Transverse colon (tissue), 4 donors: ENCODE measurements at regions not wholly inside any gene's neighbourhood (a gene's known extent, or its start where the extent isn't known, plus 50 kb on each side); places are given as distances from the start of the nearest gene placed in this dataset.

Experiments used
- DNase-seq: peaks from one replicate; pipeline ENCODE4 v3.0.0-alpha.2; 2019
- H3K27ac ChIP-seq, 4 donors: fragments of 200-600 bp; sonication (generic); 2 replicates each; pipeline ENCODE4 v1.5.1; 2016 to 2018; ENCODE audit warnings: inconsistent platforms in 4 of 4
- H3K27me3 ChIP-seq: fragments of 200-600 bp; sonication (generic); 2 replicates; pipeline ENCODE4 v1.5.1; 2017; ENCODE audit warnings: inconsistent platforms
- H3K36me3 ChIP-seq, 4 donors: fragments of 200-600 bp; sonication (generic); 2 replicates each; pipeline ENCODE4 v1.5.1; 2017 to 2019; ENCODE audit warnings: inconsistent platforms in 4 of 4
- H3K4me1 ChIP-seq, 4 donors: fragments of 200-600 bp; sonication (generic); 2 replicates each; pipeline ENCODE4 v1.5.1; 2017 to 2020; ENCODE audit warnings: inconsistent platforms in 4 of 4
- H3K4me3 ChIP-seq, 4 donors: fragments of 200-600 bp; sonication (generic); 1 replicate in 1 of 4; 2 replicates in 3 of 4; pipeline versions ENCODE4 v1.5.1 to v1.6.1; 2017 to 2019; ENCODE audit warnings: inconsistent platforms in 4 of 4
- H3K9me3 ChIP-seq, 2 donors: fragments of 200-600 bp; sonication (generic); 2 replicates each; pipeline ENCODE4 v1.5.1; 2017 to 2019; ENCODE audit warnings: inconsistent platforms in 2 of 2
- EP300 ChIP-seq: sonication (generic); formaldehyde crosslinking; IDR thresholded peaks from one replicate; pipeline ENCODE4 v1.6.1; 2017; ENCODE audit warnings: antibody characterized with exemption, low read depth
- POLR2A ChIP-seq: fragments of 450-650 bp; IDR thresholded peaks from one replicate; pipeline ENCODE4 v1.6.1; 2016; ENCODE audit warnings: antibody characterized with exemption, mild to moderate bottlenecking, moderate library complexity
- POLR2AphosphoS5 ChIP-seq, 3 donors: sonication (generic); formaldehyde crosslinking; IDR thresholded peaks; one replicate each; pipeline ENCODE4 v1.6.1; 2016; ENCODE audit warnings: antibody characterized with exemption in 3 of 3
- WGBS, 2 donors: methylation state at CpG; one replicate each; pipeline ENCODE4 v1.1.5; 2018; ENCODE audit warnings: low coverage in 1 of 2; 5-methylcytosine and 5-hydroxymethylcytosine counted together
- in situ Hi-C, 4 donors: fragments of 200-750 bp; cut with MboI; loops; one replicate each; pipeline versions ENCODE4 v1.15.0 to v1.15.1; 2017; ENCODE audit warnings: low sequenced_read_pairs in 3 of 4, low pct_ligation_motif_present in 1 of 4, low pct_unique_long_range_greater_than_20kb in 1 of 4
- intact Hi-C: fragments of 100-400 bp; cut with DNase I; formaldehyde crosslinking; loops from one replicate; pipeline ENCODE4 v1.15.1; 2023; ENCODE audit warnings: low total_unique reads
- TF ChIP-seq, protein P1 (sequence below), 5 experiments: fragments of 200-600 bp in 3 of 5; fragments of 450-650 bp in 2 of 5; sonication (generic) in 3 of 5; IDR thresholded peaks; 1 replicate in 2 of 5; 2 replicates in 3 of 5; pipeline ENCODE4 v1.5.1; 2016 to 2017; ENCODE audit warnings: antibody characterized with exemption in 5 of 5, inconsistent platforms in 3 of 5, mild to moderate bottlenecking in 2 of 5, moderate library complexity in 1 of 5

GRCh38 chr13:22099585-22099984, 428.7 kb downstream of the FGF9 start:
- TF ChIP-seq, protein P1, sequence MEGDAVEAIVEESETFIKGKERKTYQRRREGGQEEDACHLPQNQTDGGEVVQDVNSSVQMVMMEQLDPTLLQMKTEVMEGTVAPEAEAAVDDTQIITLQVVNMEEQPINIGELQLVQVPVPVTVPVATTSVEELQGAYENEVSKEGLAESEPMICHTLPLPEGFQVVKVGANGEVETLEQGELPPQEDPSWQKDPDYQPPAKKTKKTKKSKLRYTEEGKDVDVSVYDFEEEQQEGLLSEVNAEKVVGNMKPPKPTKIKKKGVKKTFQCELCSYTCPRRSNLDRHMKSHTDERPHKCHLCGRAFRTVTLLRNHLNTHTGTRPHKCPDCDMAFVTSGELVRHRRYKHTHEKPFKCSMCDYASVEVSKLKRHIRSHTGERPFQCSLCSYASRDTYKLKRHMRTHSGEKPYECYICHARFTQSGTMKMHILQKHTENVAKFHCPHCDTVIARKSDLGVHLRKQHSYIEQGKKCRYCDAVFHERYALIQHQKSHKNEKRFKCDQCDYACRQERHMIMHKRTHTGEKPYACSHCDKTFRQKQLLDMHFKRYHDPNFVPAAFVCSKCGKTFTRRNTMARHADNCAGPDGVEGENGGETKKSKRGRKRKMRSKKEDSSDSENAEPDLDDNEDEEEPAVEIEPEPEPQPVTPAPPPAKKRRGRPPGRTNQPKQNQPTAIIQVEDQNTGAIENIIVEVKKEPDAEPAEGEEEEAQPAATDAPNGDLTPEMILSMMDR (IDR thresholded peaks at IDR 0.05), result no peak
- TF ChIP-seq EP300, result no peak
- no peak for TF ChIP-seq POLR2AphosphoS5 (IDR thresholded peaks at IDR 0.05)
- no peak for TF ChIP-seq POLR2A
- in situ Hi-C loops (no loop called here), intact Hi-C loops (no loop called here)
- Histone ChIP-seq H3K27ac (no peak overlapping the region), H3K27me3 (no peaks in the 10 kb centered on the region), H3K36me3 (no peaks in the 10 kb centered on the region), H3K4me3 (no peak overlapping the region), H3K4me1 (no peaks in the 10 kb centered on the region), H3K9me3 (no peaks in the 10 kb centered on the region)
- no peak for DNase-seq

GRCh38 chr13:22102271-22102670, 431.4 kb downstream of the FGF9 start:
- Histone ChIP-seq H3K27ac (no peak overlapping the region), H3K4me3 (no peak overlapping the region), H3K4me1 (peaks cover 0 to 6% (median 2%) of the 10 kb centered on the region in 4 donors), H3K27me3 (no peaks in the 10 kb centered on the region), H3K9me3 (no peaks in the 10 kb centered on the region), H3K36me3 (no peaks in the 10 kb centered on the region)
- no peak for DNase-seq
- TF ChIP-seq EP300 (no peak), POLR2AphosphoS5 (IDR thresholded peaks at IDR 0.05) (no peak), POLR2A (no peak)
- TF ChIP-seq, protein P1 (IDR thresholded peaks at IDR 0.05), result no peak
- intact Hi-C loops (no loop called here), in situ Hi-C loops (no loop called here)
- 86 to 90% methylated on average over 1 of the region's 1 CpG for WGBS, 2 donors

DNA sequence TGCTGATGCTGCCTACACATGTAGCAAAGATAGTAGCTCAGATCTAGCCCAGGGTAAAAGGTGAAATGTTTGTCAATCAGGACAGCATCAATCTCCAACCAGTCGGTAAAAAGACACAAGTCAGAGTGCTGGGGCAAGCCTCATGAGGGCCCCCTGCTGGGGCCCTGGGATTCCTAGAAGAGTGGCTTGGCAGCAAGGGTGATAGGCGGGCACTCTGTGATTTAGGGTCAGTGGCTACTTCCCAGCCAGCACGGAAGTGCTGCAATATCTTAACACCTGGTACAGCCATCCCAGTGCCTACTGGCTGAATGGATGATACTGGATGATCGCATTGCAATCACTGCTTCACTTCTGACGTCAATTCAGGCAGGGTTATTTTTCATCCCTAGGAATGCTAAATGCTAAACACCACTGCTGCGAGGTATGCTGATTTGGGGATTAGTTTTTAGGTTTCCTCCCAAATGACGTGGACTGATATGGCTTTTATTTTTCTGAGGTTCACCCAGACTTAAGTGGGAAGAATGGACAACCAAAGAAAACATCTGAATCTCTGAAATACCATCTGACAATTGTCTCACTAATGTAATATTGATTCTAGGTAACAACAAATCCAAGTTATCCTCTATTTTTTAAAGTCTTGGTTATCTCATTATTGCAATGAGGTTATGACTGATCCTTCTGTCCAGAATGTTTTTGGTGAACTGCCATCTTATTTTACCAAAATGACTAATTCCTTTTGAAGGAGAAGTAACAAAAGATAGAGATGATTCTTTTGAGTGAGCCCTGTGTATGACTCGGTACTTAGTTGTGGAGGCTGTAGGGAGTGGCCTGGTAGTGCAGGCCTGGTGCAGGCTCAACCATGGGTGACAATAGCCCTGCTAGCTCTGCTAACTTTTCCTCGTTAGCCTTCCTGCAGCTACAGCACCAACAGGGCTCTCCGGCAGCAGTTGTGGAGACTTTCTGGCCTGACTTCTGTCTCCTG, 432.5 kb downstream of the FGF9 start:
- H3K27ac ChIP-seq, result no peak overlapping the region
- no peaks in the 10 kb centered on the region for H3K27me3 ChIP-seq
- no peak for DNase-seq
- H3K36me3 ChIP-seq, result no peaks in the 10 kb centered on the region
- 79 to 90% methylated on average over 2 to 10 of the region's 10 CpGs for WGBS, 2 donors
- no peaks in the 10 kb centered on the region for H3K9me3 ChIP-seq
- H3K4me1 ChIP-seq, result peaks cover 0 to 11% (median 5%) of the 10 kb centered on the region in 4 donors
- in situ Hi-C loops (no loop called here), intact Hi-C loops (no loop called here)
- TF ChIP-seq, protein P1 (IDR thresholded peaks at IDR 0.05), result peak in 1 of 5 experiments; percentile 23
- TF ChIP-seq POLR2AphosphoS5 (IDR thresholded peaks at IDR 0.05), result no peak
- no peak overlapping the region for H3K4me3 ChIP-seq

DNA sequence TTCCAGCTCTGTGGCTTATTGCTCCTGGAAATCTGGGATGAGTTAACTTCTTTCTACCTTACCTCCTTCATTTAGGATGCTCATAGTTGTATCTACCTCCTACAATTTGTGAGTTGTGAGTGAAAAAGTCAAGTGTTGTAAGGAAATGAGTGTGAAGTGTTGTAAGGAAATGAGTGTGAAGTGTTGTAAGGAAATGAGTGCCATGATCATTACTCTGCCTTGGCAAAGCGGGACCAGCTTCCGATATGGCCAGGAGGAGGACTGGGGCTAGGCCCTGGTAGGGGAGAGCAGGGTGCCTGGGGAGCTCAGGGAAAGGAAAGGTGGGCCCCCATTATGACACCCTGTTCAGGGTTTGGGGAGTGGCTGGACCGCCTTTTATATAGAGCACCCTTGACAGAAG, 435.2 kb downstream of the FGF9 start:
- Histone ChIP-seq H3K36me3 (no peaks in the 10 kb centered on the region), H3K4me3 (no peak overlapping the region), H3K27me3 (no peaks in the 10 kb centered on the region), H3K4me1 (peaks cover 0 to 11% (median 5%) of the 10 kb centered on the region in 4 donors), H3K27ac (no peak overlapping the region), H3K9me3 (no peaks in the 10 kb centered on the region)
- no peak for DNase-seq
- TF ChIP-seq, protein P1 (IDR thresholded peaks at IDR 0.05), result no peak
- TF ChIP-seq EP300 (no peak), POLR2A (no peak), POLR2AphosphoS5 (IDR thresholded peaks at IDR 0.05) (no peak)
- intact Hi-C loops, result no loop called here
- 82 to 97% methylated on average over 2 to 3 of the region's 3 CpGs for WGBS, 2 donors
- in situ Hi-C loops, result no loop called here
